ENCODE measurements at regions not wholly inside any gene's neighbourhood (a gene's known extent, or its start where the extent isn't known, plus 50 kb on each side); places are given as distances from the start of the nearest gene placed in this dataset.

DNA sequence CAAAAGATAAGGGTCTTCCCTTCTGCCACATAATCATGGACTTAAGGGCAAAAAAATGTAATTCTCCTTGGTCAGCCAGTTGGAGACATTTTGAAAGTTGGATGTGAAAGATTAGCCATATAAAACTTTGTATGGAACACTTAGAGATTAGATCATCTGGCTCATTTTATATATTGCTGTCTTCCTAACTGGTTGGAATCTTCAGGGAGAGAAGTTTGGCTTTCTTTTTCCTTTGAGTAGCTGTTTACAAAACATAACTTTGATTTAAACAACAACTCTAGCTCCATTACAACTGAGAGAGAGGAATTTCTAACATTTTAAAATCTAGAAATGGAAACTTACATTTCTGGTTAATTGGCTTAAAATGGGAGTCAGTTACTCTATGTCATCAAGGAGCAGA, 132.7 kb downstream of the RDH14 start:
- DNase-seq (ENCODE audit: low spot score) (no peak), FAIRE-seq (no peak)

GRCh38 chr2:18426174-18426573, 134.3 kb downstream of the RDH14 start:
- DNase-seq (ENCODE audit: low spot score) (no peak), FAIRE-seq (no peak)

DNA sequence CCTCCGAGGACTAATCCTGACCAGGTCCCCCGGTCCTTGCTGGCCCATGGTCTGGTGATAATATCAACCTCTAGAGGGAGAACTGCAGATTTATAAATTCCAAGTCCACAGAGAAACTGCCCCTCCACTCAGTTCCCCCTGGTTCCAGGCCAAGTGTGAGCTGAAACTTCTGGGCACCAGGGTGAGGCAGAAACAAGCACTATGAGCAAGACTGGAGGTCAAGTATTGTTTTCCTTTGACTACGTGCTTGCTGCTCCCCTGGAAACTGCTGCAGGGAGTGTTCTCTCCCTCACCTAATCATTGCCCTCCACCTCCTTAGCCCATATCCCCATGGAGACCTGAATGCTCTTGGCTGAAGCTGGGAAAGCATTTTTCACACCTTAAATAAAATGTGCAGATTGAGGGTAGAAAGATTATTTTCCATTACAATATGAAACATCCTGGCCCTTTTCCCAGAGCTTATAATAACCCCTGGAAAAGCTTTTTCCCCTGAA, 135.2 kb downstream of the RDH14 start:
- DNase-seq (ENCODE audit: low spot score) (no peak), FAIRE-seq (no peak)

- FAIRE-seq (no peak), DNase-seq (ENCODE audit: low spot score) (no peak)
These were observed 136.8 kb downstream of the RDH14 start for GRCh38 chr2:18423636-18424035.

DNA sequence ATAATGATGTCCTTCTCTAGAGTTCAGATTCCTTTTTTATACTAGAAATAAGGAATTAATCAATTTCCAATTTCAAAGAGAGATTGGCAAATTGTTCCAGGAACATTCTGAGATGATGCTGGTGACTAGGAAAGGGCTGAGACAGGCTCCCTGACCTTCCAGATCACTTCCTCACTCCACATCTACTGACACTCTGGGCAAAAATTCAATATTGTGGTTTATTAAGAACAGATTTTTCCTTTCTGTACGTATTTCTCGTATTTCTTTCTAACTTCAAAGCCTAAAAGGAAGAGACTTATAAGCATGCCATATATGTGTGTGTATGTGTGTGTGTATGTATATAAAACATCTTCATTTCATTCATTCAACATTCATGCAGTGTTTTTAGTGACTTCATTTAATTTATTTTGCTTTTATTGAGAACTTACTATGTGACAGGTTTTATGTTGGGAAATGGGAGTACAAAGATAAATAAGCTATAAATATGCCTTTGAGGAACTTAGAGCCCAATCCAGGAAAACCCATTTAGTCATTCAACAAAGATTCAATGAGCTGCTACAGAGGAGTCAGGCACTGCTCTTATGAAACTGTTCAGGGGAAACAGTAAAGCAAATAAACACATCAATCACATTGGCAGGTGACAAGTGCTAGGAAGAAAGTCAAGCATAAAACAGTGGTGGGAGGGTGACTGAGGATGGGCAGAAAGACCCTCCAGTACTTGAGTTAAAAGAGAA, 137.9 kb downstream of the RDH14 start:
- no peak for DNase-seq (ENCODE audit: low spot score)
- FAIRE-seq: no peak

DNA sequence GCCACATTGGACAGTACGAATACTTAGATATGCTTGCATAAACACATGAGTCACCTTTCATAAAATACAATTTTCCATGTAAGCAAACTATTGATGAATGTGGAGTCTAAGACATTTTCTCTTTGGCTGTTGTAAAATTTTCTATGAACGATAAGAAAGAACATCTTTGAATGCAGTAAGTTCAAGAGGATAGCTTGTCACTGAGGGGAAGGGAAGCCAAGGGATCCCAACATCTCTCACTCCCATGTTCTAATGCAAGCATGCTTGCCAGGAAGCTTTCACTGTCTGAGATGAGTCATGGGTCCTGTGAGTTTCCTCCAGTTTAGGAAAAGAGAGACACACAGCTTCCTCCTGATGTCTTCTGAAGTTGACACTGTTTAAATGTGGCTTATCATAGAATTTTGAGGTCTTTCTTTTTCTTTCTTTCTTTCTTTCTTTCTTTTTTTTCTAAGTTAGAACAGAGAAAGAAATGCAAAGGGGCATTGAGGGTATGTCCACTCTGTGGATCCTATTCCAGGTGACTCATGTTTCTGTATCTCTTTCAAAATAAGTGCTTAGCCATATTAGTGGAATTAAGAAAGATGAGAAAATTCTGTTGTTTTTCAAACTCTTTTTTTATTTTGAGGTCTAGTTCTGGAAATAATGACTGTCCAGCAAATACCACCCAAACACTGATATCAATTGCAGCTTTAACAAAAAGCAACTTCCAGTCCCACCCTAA, 146.6 kb downstream of the RDH14 start:
- DNase-seq (ENCODE audit: low spot score): peak; percentile 31
- FAIRE-seq: peak; percentile 70

DNA sequence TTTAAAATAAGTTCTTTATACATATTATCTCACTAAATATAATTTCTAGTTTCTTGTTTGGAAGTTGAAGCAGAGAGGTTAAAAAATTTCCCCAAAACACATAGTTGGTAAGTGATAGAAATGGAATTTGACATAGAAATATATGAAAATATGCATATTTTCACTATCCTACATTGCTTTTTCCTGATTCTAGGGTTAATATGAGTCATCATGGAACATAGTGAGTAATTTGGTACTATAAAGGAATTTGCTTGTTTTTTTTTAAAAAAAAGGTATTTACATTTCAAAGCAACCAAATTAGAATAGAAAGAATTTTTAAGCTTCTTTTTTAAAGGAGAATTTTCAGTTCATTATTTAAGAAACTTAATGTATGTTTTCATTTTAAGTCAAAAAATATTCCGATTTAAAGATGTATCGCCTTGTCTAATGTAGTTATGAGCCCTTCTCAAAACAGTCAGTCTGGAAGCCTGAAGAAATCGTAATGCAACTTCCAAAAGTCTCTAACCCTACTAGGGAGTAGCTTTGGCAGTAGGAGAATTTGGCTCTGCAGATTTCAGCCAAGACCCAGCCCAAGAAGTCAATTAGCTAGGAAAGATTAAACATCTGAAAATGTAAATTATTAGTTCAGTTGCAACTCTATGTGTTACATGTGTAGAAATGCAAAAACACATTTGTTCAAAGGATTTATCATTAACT, 147.3 kb downstream of the RDH14 start:
- FAIRE-seq (peak; percentile 58), DNase-seq (ENCODE audit: low spot score) (no peak)

DNA sequence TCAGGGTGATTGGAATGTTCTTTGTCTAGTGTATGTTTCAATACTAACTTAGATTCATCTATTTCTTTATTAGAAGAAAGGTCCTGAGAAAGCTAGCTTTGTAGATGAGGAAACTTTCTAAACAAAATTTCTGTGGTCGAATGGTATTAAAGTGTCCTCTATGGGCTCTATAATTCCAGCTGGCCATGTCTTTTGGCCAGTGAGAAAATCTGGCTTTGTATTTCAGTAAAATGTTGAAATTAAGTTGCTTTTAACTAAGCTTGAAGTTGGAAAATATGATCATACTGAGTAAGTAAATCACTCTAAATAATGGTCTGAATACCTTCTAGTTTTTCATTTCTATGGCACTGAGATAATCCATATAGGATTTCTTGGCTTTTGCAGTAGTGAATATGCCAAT, 148.8 kb downstream of the RDH14 start:
- FAIRE-seq (no peak), DNase-seq (ENCODE audit: low spot score) (no peak)

- DNase-seq (ENCODE audit: low spot score): no peak
- FAIRE-seq: no peak
These were observed 149.9 kb downstream of the RDH14 start for GRCh38 chr2:18410543-18410942.

DNA sequence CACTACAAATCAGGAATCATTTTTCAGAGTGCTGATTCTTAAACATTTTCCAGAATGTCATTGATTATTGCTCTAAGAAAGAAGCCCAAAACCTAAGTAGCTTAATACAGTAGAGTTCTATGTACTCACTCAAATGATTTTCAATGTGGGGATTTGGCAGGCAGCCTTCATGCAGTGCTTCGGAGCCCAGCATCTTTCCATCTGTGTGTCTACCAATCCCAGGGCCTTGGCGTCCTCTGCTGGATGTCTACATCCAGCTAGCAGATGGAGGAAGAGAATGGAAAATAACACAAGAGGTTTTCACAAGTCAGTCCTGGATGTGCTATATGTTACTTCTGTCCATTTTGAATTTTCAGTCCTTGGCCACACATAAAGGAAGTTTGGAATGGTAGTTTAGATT, 151.8 kb downstream of the RDH14 start:
- no peak for DNase-seq (ENCODE audit: low spot score)
- no peak for FAIRE-seq

GRCh38 chr2:18406219-18406618, 154.2 kb downstream of the RDH14 start:
- DNase-seq (ENCODE audit: low spot score) (no peak), FAIRE-seq (no peak)

DNA sequence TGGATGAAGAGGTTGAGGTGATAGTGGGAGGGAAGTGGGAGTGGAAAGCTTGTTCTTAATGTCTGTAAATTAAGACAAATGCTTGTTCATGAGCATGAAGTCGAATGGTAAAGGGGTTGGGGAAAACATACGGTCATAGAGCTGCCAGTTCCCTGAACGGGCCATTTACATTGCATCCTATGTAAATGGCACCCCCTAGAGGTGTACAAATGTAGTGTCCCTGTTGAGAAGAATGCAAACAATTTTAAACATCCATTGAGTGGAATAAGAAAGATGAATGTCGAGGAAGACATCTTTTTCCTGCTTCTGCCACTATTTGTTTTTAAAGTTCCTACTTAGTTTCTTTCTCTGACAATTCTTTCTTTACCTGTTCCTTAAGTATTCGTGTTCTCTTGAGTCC, 155.7 kb downstream of the RDH14 start:
- FAIRE-seq (no peak), DNase-seq (ENCODE audit: low spot score) (no peak)

- DNase-seq (ENCODE audit: low spot score) (no peak), FAIRE-seq (no peak)
These were observed 156.4 kb downstream of the RDH14 start for GRCh38 chr2:18403921-18404522.

GRCh38 chr2:18402831-18403230, 157.6 kb downstream of the RDH14 start:
- DNase-seq (ENCODE audit: low spot score): no peak
- no peak for FAIRE-seq

- FAIRE-seq (no peak), DNase-seq (ENCODE audit: low spot score) (no peak)
These were observed 159.0 kb downstream of the RDH14 start for GRCh38 chr2:18401471-18401870.

DNA sequence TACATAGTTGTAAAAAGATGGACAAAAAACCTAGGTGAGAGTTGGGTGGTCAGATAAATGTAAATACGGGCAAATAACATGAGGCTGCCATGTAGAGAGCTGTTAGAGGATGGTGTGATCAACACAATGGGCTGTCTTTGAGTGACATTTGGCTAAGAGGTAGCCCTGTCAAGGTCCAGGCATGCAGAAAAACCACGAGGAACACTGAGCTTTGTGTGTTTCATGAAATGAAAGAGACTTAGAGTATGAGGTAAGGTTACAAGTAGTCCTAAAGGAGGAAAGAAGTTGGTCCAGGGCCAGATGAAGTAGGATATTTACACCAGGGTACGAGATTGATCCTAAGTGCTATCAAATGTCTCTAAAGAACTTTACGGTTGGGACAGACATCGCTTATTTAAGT, 160.9 kb downstream of the RDH14 start:
- DNase-seq (ENCODE audit: low spot score): no peak
- FAIRE-seq: no peak

DNA sequence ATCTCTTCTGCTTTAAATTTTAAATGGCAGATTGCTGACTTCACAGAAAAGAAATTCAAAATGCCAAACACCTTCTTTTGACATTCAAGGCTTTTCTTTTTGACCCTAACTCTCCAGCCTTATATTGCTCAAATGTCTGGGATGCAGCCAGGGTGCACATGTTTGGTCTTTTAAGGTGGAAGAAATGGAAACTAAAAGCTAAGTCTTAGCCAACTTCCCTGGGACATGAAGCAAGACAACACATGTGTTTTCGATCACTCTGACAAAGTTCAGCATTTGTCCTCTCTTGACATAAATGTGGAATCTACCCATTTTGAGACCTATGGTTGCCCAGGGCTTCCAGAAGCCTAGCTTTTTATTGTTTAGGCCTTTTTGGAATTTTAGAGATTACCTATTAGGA, 161.6 kb downstream of the RDH14 start:
- DNase-seq (ENCODE audit: low spot score) (no peak), FAIRE-seq (no peak)

DNA sequence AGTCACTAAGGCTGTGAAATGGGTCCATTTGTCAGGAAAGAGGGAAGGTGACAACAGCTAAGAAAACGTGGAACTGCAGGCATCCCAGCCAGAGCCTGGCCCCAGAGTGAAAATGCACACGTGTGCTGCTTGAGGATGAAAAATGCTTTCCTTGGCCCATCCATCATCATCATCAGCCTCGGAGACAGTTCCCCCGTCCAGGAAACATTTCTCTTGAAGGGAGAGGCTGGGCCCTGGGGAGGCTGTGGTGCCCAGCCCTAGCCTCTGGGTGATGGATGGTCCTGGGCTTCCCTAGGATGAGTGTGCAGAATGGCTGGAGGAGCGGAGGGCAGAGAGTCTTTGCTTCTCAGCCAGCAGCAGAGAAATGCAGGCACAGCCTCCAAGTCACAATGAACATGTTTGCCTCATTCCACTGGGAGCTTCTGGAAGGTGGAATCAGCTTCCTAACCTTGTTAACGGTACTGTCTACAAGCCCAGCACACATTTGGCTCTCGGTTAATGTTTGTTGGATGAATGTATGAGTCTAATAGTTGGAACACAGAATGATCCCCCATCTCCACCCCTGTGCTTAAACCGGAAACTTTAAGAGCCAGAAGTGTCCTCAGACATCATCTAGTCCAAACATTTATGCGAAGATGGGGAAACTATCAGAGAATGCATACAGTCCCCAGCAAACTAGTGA, 164.0 kb downstream of the RDH14 start:
- FAIRE-seq (no peak), DNase-seq (ENCODE audit: low spot score) (no peak)

GRCh38 chr2:18395555-18395954, 164.9 kb downstream of the RDH14 start:
- FAIRE-seq: no peak
- no peak for DNase-seq (ENCODE audit: low spot score)

DNA sequence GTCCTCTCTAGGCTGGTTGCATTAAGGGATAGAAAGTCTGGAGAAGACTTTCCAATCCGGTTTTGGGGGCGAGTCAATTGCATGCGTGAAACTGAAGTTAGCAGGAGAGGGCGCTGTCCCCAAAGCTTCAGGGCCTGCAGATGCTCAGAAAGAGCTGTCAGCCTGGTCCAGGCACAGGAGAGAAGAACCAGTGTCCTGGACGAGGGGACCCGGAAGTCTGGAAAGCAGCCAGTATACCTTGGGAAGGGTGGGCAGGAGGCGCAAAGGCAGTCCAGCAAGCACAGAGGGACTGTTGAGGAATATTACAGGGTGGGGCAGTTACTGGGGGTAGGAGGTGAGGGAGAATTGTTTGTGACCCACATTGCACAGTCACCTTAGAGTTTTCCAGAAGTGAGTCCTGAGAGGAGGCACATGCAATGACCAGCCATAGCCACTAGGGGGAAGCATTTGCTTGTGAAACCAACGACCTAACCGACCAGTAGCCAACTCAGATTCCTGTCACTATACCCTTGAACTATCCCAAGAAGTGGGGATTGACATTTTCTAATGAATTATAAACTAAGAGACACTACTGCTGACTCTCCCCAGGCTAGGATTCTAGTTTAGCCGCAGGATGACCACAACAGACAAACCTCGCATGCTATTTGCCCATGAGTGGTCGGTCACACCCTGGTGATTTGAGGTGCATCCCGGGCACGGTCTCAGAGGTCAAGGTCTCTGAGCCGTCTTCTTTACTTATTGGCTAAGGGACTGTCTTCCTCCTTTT, 172.8 kb downstream of the RDH14 start:
- FAIRE-seq: peak; percentile 64

GRCh38 chr2:18384242-18384641, 176.2 kb downstream of the RDH14 start:
- no peak for DNase-seq (ENCODE audit: low spot score)

More for the DNA sequence above, 172.8 kb downstream of the RDH14 start:
- DNase-seq (ENCODE audit: low spot score): peak; percentile 64

More at GRCh38 chr2:18384242-18384641, 176.2 kb downstream of the RDH14 start:
- no peak for FAIRE-seq
